ENCODE measurements at regions not wholly inside any gene's neighbourhood (a gene's known extent, or its start where the extent isn't known, plus 50 kb on each side); places are given as distances from the start of the nearest gene placed in this dataset.

GRCh38 chr22:27577574-27577969 lies 224.0 kb downstream of the MN1 start:
- TF ChIP-seq CTCF (IDR thresholded peaks at IDR 0.05; ENCODE audit: insufficient read depth, low read depth, low read length): no peak
- no peak for TF ChIP-seq EZH2 (IDR thresholded peaks at IDR 0.05; ENCODE audit: insufficient read depth, low read length)

All from astrocyte (in vitro differentiated cells and primary cell).